ENCODE measurements at regions not wholly inside any gene's neighbourhood (a gene's known extent, or its start where the extent isn't known, plus 50 kb on each side); places are given as distances from the start of the nearest gene placed in this dataset.

DNA sequence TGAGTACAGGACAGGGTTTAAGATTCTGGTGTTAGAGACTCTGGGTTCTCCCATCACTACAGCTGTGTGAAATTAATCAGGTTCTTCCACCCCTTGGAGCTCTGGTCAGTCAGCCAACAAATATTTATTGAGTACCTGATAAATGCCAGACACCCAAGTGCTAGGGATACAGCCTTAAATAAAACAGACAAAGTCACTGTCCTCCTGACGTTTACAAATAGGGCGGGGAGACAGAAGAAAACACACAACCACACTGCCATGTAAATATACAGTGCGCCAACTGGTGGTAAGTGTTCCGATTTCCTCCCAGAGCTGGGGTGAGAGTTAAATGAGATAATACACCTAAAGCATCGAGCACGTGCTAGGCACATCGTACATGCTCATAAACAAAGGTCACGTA lies 121.0 kb downstream of the COPRS start:
- CTCF ChIA-PET = interaction anchor here (0.7 to 1.3 kb wide), 3 partner anchors 16 to 119 kb away, joined by 3 to 4 read pairs (median 3); no protein-coding TSS in a partner anchor
- TF ChIP-seq ZFHX2 (tag by site-specific recombination; conservative IDR thresholded peaks at IDR 0.05) (no peak), ZNF239 (tag by site-specific recombination; IDR thresholded peaks at IDR 0.05) (no peak), ZNF704 (tag by site-specific recombination; IDR thresholded peaks at IDR 0.05) (no peak), PRDM2 (tag by site-specific recombination; IDR thresholded peaks at IDR 0.05; ENCODE audit: borderline replicate concordance) (no peak)
- Histone ChIP-seq H3K9me3 (ENCODE audit: control insufficient read depth, insufficient read depth, low read depth, low read length) (no peaks in the 10 kb centered on the region), H3K27ac (ENCODE audit: extremely low read depth, low read depth, low read length) (no peak overlapping the region), H3K4me3 (ENCODE audit: low read depth, low read length) (no peak overlapping the region), H3K36me3 (ENCODE audit: control insufficient read depth in 2 of 2, insufficient read depth in 1 of 2, low read length in 2 of 2) (no peaks in the 10 kb centered on the region), H3K4me1 (ENCODE audit: control insufficient read depth, insufficient read depth, low read length) (no peaks in the 10 kb centered on the region)
- POLR2A ChIA-PET = no interaction called here

DNA sequence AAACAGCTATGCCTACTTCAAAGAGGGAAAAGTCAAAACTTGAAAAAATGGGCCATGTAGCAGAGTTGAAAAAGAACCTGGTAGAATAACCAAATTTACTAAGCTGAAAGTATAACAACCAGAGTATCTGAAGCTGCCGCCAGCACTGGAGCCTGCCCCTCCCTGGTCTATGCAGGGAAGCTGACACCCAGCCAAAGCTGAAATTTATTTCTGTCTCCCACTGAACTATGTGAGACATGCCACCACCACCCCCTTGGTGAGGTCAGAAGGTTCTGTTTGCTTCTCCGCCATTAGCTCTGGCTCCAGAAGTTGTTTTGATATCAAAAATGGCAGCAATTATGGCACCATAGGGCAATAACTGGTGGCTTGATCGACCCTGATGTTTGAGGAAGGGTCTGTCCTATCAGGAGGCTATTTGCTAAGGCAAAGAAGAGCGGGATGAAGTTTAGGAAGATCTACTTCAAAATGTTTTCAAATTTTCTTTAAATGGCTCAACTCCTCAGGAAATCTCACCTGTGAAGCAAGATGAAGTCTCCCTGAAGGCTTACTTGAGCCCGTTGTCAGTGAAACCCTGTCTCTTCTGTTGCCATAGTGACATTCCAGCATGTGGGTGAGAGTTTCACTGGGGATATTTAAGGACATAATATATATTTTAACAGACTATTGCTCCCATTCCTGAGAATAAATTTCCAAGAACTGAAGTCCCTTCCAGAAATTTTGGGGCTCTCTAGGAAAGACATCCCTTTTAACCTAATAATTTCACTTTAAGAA lies 122.0 kb downstream of the COPRS start:
- no peaks in the 10 kb centered on the region for H3K4me1 ChIP-seq (ENCODE audit: control insufficient read depth, insufficient read depth, low read length)
- H3K9me3 ChIP-seq (ENCODE audit: control insufficient read depth, insufficient read depth, low read depth, low read length) = no peaks in the 10 kb centered on the region
- no peak overlapping the region for H3K4me3 ChIP-seq (ENCODE audit: low read depth, low read length)
- ChIA-PET CTCF (no interaction called here), POLR2A (interaction anchor here (0.5 kb wide), 1 partner anchor 804 kb away, joined by 3 read pairs; no protein-coding TSS in a partner anchor)
- TF ChIP-seq ZSCAN4 (tag by site-specific recombination; IDR thresholded peaks at IDR 0.05) = no peak
- no peak for TF ChIP-seq ZBTB11 (tag by site-specific recombination; conservative IDR thresholded peaks at IDR 0.05; ENCODE audit: low read depth)
- TF ChIP-seq, protein P1, sequence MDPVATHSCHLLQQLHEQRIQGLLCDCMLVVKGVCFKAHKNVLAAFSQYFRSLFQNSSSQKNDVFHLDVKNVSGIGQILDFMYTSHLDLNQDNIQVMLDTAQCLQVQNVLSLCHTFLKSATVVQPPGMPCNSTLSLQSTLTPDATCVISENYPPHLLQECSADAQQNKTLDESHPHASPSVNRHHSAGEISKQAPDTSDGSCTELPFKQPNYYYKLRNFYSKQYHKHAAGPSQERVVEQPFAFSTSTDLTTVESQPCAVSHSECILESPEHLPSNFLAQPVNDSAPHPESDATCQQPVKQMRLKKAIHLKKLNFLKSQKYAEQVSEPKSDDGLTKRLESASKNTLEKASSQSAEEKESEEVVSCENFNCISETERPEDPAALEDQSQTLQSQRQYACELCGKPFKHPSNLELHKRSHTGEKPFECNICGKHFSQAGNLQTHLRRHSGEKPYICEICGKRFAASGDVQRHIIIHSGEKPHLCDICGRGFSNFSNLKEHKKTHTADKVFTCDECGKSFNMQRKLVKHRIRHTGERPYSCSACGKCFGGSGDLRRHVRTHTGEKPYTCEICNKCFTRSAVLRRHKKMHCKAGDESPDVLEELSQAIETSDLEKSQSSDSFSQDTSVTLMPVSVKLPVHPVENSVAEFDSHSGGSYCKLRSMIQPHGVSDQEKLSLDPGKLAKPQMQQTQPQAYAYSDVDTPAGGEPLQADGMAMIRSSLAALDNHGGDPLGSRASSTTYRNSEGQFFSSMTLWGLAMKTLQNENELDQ (tag by site-specific recombination; IDR thresholded peaks at IDR 0.05; ENCODE audit: low read depth) = no peak
- TF ChIP-seq ZNF354C (tag by site-specific recombination; IDR thresholded peaks at IDR 0.05; ENCODE audit: borderline replicate concordance, low read depth) = no peak
- no peak for TF ChIP-seq ZEB2 (tag by site-specific recombination; IDR thresholded peaks at IDR 0.05)
- TF ChIP-seq IKZF3 (tag by site-specific recombination; IDR thresholded peaks at IDR 0.05) = no peak
- no peak for TF ChIP-seq KLF17 (tag by site-specific recombination; IDR thresholded peaks at IDR 0.05)
- no peak for TF ChIP-seq ZNF426 (tag by site-specific recombination; IDR thresholded peaks at IDR 0.05)
- no peak for TF ChIP-seq ZNF274 (IDR thresholded peaks at IDR 0.05; ENCODE audit: low read length)
- TF ChIP-seq ZNF274 (tag by site-specific recombination; IDR thresholded peaks at IDR 0.05; ENCODE audit: borderline replicate concordance) = no peak
- TF ChIP-seq ZBTB48 (tag by site-specific recombination; IDR thresholded peaks at IDR 0.05) = no peak
- no peak overlapping the region for H3K27ac ChIP-seq (ENCODE audit: extremely low read depth, low read depth, low read length)
- H3K36me3 ChIP-seq (ENCODE audit: control insufficient read depth in 2 of 2, insufficient read depth in 1 of 2, low read length in 2 of 2) = no peaks in the 10 kb centered on the region

Data from HEK293 (cell line).